Hepatocyte (in vitro differentiated cells): ENCODE measurements at regions not wholly inside any gene's neighbourhood (a gene's known extent, or its start where the extent isn't known, plus 50 kb on each side); places are given as distances from the start of the nearest gene placed in this dataset.

Experiments
- DNase-seq: peaks from one replicate; pipeline ENCODE4 v3.0.0-alpha.2; 2016; ENCODE audit warnings: low spot score
- H2AFZ ChIP-seq: fragments of 200-600 bp; sonication (generic); 2 replicates; pipeline ENCODE4 v1.6.0; 2016; ENCODE audit warnings: antibody characterized with exemption, mild to moderate bottlenecking
- H3K27ac ChIP-seq: fragments of 200-600 bp; sonication (generic); 2 replicates; pipeline ENCODE4 v1.5.1; 2016; ENCODE audit warnings: mild to moderate bottlenecking
- H3K27me3 ChIP-seq: fragments of 200-600 bp; sonication (generic); 2 replicates; pipeline ENCODE4 v1.6.1; 2016
- H3K36me3 ChIP-seq: fragments of 200-600 bp; sonication (generic); replicated peaks from 2 replicates; pipeline ENCODE4 v1.5.1; 2016; ENCODE audit warnings: low read depth; ENCODE audit not compliant: insufficient read depth
- H3K4me1 ChIP-seq: fragments of 200-600 bp; sonication (generic); 2 replicates; pipeline ENCODE4 v1.5.1; 2016; ENCODE audit warnings: mild to moderate bottlenecking, moderate library complexity; ENCODE audit not compliant: insufficient read depth
- H3K4me2 ChIP-seq: fragments of 200-600 bp; sonication (generic); 2 replicates; pipeline ENCODE4 v1.6.0; 2016
- H3K4me3 ChIP-seq: fragments of 200-600 bp; sonication (generic); 2 replicates; pipeline ENCODE4 v1.5.1; 2016; ENCODE audit warnings: mild to moderate bottlenecking
- H3K79me2 ChIP-seq: fragments of 200-600 bp; sonication (generic); 2 replicates; pipeline ENCODE4 v1.6.0; 2017; ENCODE audit warnings: mild to moderate bottlenecking
- H3K9me2 ChIP-seq: fragments of 200-600 bp; sonication (generic); replicated peaks from 2 replicates; pipeline ENCODE4 v1.6.0; 2017; ENCODE audit warnings: mild to moderate bottlenecking; ENCODE audit not compliant: insufficient read depth
- H3K9me3 ChIP-seq: fragments of 200-600 bp; sonication (generic); 2 replicates; pipeline ENCODE4 v1.5.1; 2016; ENCODE audit warnings: low read depth, mild to moderate bottlenecking
- H4K20me1 ChIP-seq: fragments of 200-600 bp; sonication (generic); 2 replicates; pipeline ENCODE4 v1.6.0; 2016; ENCODE audit warnings: mild to moderate bottlenecking; ENCODE audit not compliant: insufficient read depth, poor library complexity, severe bottlenecking
- EZH2 ChIP-seq: fragments of 200-600 bp; sonication (generic); IDR thresholded peaks from 2 replicates; pipeline ENCODE4 v1.6.1; 2016; ENCODE audit warnings: antibody characterized with exemption, mild to moderate bottlenecking, borderline replicate concordance
- EZH2phosphoT487 ChIP-seq: fragments of 200-600 bp; sonication (generic); IDR thresholded peaks from one replicate; pipeline ENCODE4 v1.6.1; 2018; ENCODE audit warnings: antibody characterized with exemption, mild to moderate bottlenecking, low read depth, moderate library complexity; ENCODE audit not compliant: unreplicated experiment, severe bottlenecking
- WGBS: methylation state at CpG from one replicate; pipeline ENCODE4 v1.1.6; 2016; ENCODE audit warnings: low lambda C conversion rate; ENCODE audit errors: missing lambda C conversion rate; 5-methylcytosine and 5-hydroxymethylcytosine counted together
- TF ChIP-seq, protein P1 (sequence below): fragments of 200-600 bp; sonication (generic); IDR thresholded peaks from 2 replicates; pipeline ENCODE4 v1.5.1; 2016; ENCODE audit warnings: antibody characterized with exemption, mild to moderate bottlenecking; ENCODE audit not compliant: poor library complexity

DNA sequence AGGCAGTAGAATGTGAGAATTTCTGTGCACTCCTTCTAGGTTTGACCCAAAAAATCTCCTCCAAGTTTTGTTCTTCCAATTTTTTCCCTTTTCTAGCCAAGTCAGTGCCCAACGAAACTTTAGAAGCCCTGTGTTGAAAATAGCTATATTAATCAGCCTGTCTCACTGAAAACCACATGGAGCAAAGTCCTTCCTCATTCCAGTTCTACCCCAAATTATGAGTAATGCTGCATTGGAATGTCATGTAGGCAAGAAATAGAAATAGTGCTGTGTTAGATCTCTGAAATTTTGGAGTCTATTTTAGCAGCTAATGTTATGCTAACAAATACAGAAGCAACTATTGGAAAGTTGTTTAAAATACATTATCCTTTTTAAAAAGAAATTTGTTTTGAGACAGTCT lies 725.5 kb downstream of the TBC1D32 start:
- no peaks in the 10 kb centered on the region for H3K27me3 ChIP-seq
- no peak overlapping the region for H3K27ac ChIP-seq
- no peaks in the 10 kb centered on the region for H3K36me3 ChIP-seq
- H2AFZ ChIP-seq: no peak overlapping the region
- 59% methylated on average over 1 of the region's 1 CpG for WGBS
- H3K4me1 ChIP-seq: no peaks in the 10 kb centered on the region
- DNase-seq: no peak
- no peaks in the 10 kb centered on the region for H3K9me3 ChIP-seq
- no peak overlapping the region for H3K4me2 ChIP-seq
- no peaks in the 10 kb centered on the region for H3K79me2 ChIP-seq
- no peaks in the 10 kb centered on the region for H3K9me2 ChIP-seq
- H4K20me1 ChIP-seq: no peaks in the 10 kb centered on the region
- TF ChIP-seq EZH2 (no peak), EZH2phosphoT487 (no peak)
- TF ChIP-seq, protein P1, sequence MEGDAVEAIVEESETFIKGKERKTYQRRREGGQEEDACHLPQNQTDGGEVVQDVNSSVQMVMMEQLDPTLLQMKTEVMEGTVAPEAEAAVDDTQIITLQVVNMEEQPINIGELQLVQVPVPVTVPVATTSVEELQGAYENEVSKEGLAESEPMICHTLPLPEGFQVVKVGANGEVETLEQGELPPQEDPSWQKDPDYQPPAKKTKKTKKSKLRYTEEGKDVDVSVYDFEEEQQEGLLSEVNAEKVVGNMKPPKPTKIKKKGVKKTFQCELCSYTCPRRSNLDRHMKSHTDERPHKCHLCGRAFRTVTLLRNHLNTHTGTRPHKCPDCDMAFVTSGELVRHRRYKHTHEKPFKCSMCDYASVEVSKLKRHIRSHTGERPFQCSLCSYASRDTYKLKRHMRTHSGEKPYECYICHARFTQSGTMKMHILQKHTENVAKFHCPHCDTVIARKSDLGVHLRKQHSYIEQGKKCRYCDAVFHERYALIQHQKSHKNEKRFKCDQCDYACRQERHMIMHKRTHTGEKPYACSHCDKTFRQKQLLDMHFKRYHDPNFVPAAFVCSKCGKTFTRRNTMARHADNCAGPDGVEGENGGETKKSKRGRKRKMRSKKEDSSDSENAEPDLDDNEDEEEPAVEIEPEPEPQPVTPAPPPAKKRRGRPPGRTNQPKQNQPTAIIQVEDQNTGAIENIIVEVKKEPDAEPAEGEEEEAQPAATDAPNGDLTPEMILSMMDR: no peak
- no peak overlapping the region for H3K4me3 ChIP-seq

DNA sequence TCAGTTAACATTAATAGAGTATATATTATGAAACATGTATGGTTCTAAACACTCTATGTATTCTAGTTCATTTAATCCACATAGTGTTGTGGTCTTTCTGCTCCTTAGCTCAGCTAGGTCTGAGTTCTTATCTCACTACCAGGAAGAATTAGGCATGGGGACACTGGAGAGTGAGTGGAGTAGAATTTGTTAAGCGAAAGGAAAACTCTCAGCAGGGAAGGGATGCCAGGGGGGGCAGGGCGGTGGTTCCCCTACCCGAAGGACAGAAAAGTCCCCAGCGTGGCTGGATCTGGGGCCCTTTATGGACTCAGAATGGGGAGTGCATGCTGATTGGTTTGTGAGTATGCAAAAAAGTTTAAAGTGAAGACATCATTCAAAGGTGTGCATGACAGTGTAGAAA lies 727.5 kb downstream of the TBC1D32 start:
- H3K4me3 ChIP-seq: no peak overlapping the region
- no peaks in the 10 kb centered on the region for H3K79me2 ChIP-seq
- TF ChIP-seq, protein P1: no peak
- TF ChIP-seq EZH2phosphoT487: no peak
- TF ChIP-seq EZH2: no peak
- no peak for DNase-seq
- no peak overlapping the region for H3K27ac ChIP-seq
- 38% methylated on average over 4 of the region's 4 CpGs for WGBS
- no peak overlapping the region for H2AFZ ChIP-seq
- no peaks in the 10 kb centered on the region for H3K9me3 ChIP-seq
- no peaks in the 10 kb centered on the region for H3K27me3 ChIP-seq
- no peaks in the 10 kb centered on the region for H4K20me1 ChIP-seq
- H3K9me2 ChIP-seq: no peaks in the 10 kb centered on the region
- H3K4me2 ChIP-seq: no peak overlapping the region
- no peaks in the 10 kb centered on the region for H3K4me1 ChIP-seq
- no peaks in the 10 kb centered on the region for H3K36me3 ChIP-seq

DNA sequence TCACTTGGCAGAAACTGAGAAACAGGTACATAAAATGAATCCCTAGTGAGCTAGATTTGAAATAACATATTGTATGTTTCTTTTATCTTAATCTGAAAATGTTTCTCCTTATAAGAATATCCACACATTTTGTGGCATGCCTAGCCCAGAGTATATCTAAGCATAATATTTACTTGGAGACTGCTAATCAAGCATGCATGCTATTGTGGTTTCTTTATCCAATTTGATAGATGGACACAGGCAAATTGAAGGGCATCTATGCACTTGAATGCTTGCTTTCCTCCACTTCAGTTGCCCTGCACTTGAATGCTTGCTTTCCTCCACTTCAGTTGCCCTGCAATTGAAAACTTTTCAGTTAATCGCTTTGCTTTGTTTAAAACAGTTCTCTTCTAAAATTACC lies 729.8 kb downstream of the TBC1D32 start:
- TF ChIP-seq EZH2: no peak
- no peak for TF ChIP-seq EZH2phosphoT487
- TF ChIP-seq, protein P1: no peak
- Histone ChIP-seq H4K20me1 (no peaks in the 10 kb centered on the region), H3K4me2 (no peak overlapping the region), H3K27me3 (no peaks in the 10 kb centered on the region), H3K79me2 (no peaks in the 10 kb centered on the region), H3K9me3 (no peaks in the 10 kb centered on the region), H3K27ac (no peak overlapping the region), H2AFZ (no peak overlapping the region), H3K36me3 (no peaks in the 10 kb centered on the region), H3K9me2 (no peaks in the 10 kb centered on the region), H3K4me1 (no peaks in the 10 kb centered on the region), H3K4me3 (no peak overlapping the region)
- DNase-seq: no peak
- 90% methylated on average over 1 of the region's 1 CpG for WGBS

DNA sequence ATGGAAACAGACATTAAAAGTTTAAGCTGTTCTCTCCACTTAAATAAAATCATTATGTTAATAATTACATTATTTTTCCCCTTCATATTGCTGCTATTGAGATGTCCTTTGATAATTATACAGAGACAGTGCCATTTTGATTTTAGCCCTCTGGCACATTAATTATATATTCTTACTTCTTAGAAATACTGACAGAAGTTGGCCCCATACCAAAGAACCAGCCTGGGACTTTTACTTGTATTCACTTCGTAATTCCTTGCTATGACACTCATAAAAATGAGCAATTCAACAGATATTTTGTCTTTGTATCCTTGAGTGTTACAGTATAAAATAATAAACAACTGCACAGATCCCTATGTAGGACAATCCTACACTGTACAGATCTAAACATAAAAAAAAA lies 743.7 kb downstream of the TBC1D32 start:
- Histone ChIP-seq H4K20me1 (no peaks in the 10 kb centered on the region), H3K9me2 (no peaks in the 10 kb centered on the region), H3K27me3 (no peaks in the 10 kb centered on the region), H3K9me3 (no peaks in the 10 kb centered on the region), H3K4me1 (no peaks in the 10 kb centered on the region), H3K27ac (no peak overlapping the region), H3K4me3 (no peak overlapping the region), H2AFZ (no peak overlapping the region), H3K4me2 (no peak overlapping the region), H3K36me3 (no peaks in the 10 kb centered on the region), H3K79me2 (no peaks in the 10 kb centered on the region)
- DNase-seq: no peak
- WGBS: 87% methylated on average over 1 of the region's 1 CpG
- TF ChIP-seq, protein P1: no peak
- TF ChIP-seq EZH2 (no peak), EZH2phosphoT487 (no peak)
